Mesendoderm (in vitro differentiated cells): ENCODE measurements at regions not wholly inside any gene's neighbourhood (a gene's known extent, or its start where the extent isn't known, plus 50 kb on each side); places are given as distances from the start of the nearest gene placed in this dataset.

Experiments
- DNase-seq: peaks from one replicate; pipeline ENCODE4 v3.0.0; 2013
- H2AK5ac ChIP-seq: 2 replicates; pipeline ENCODE4 v1.6.1; 2013; ENCODE audit warnings: low read length, inconsistent platforms
- H2BK120ac ChIP-seq: 2 replicates; pipeline ENCODE4 v1.6.1; 2013; ENCODE audit warnings: low read depth, mild to moderate bottlenecking, low read length, moderate library complexity, mixed read lengths
- H2BK15ac ChIP-seq: replicated peaks from 2 replicates; pipeline ENCODE4 v1.6.1; 2013; ENCODE audit warnings: low read depth, mild to moderate bottlenecking, moderate library complexity
- H2BK5ac ChIP-seq: 2 replicates; pipeline ENCODE4 v1.6.1; 2013; ENCODE audit warnings: low read length, inconsistent platforms
- H3K18ac ChIP-seq: 2 replicates; pipeline ENCODE4 v1.6.1; 2013; ENCODE audit warnings: mild to moderate bottlenecking, low read length, mixed read lengths
- H3K23ac ChIP-seq: one replicate; pipeline ENCODE4 v1.6.1; 2013; ENCODE audit warnings: low read length
- H3K27ac ChIP-seq: 2 replicates; pipeline ENCODE4 v1.5.1; 2013; ENCODE audit warnings: low read depth, mild to moderate bottlenecking, inconsistent platforms, low read length, moderate library complexity
- H3K27me3 ChIP-seq: 2 replicates; pipeline ENCODE4 v1.6.1; 2013; ENCODE audit warnings: low read length, control low read depth, mild to moderate bottlenecking, inconsistent platforms; ENCODE audit not compliant: insufficient read depth, poor library complexity
- H3K36me3 ChIP-seq: 2 replicates; pipeline ENCODE4 v1.6.1; 2013; ENCODE audit warnings: low read length, inconsistent platforms; ENCODE audit not compliant: control insufficient read depth, insufficient read depth
- H3K4ac ChIP-seq: one replicate; pipeline ENCODE4 v1.6.1; 2013; ENCODE audit warnings: low read depth, mild to moderate bottlenecking, low read length, moderate library complexity
- H3K4me1 ChIP-seq: 2 replicates; pipeline ENCODE4 v1.6.1; 2013; ENCODE audit warnings: low read depth, low read length, inconsistent platforms; ENCODE audit not compliant: control insufficient read depth
- H3K4me2 ChIP-seq: 2 replicates; pipeline ENCODE4 v1.6.1; 2013; ENCODE audit warnings: low read length
- H3K4me3 ChIP-seq: 2 replicates; pipeline ENCODE4 v1.5.1; 2013; ENCODE audit warnings: mild to moderate bottlenecking, low read length
- H3K56ac ChIP-seq: one replicate; pipeline ENCODE4 v1.6.1; 2013; ENCODE audit warnings: low read length
- H3K79me1 ChIP-seq: 2 replicates; pipeline ENCODE4 v1.6.1; 2013; ENCODE audit warnings: low read length, inconsistent platforms
- H3K79me2 ChIP-seq: 2 replicates; pipeline ENCODE4 v1.6.1; 2013; ENCODE audit warnings: mild to moderate bottlenecking, low read length; ENCODE audit not compliant: control insufficient read depth, insufficient read depth
- H3K9ac ChIP-seq: 2 replicates; pipeline ENCODE4 v1.6.1; 2013; ENCODE audit warnings: low read length, inconsistent platforms
- H4K5ac ChIP-seq: one replicate; pipeline ENCODE4 v1.6.1; 2013; ENCODE audit warnings: low read length
- H4K8ac ChIP-seq: one replicate; pipeline ENCODE4 v1.6.1; 2013; ENCODE audit warnings: low read depth, mild to moderate bottlenecking, control low read depth, low read length, moderate library complexity
- WGBS: extraction: QIAGEN DNeasy Blood & Tissue Kit; methylation state at CpG from one replicate; pipeline ENCODE4 v1.1.7; 2013; ENCODE audit warnings: low lambda C conversion rate, missing lambda C conversion rate; ENCODE audit not compliant: insufficient coverage; ENCODE audit errors: extremely low coverage; 5-methylcytosine and 5-hydroxymethylcytosine counted together

DNA sequence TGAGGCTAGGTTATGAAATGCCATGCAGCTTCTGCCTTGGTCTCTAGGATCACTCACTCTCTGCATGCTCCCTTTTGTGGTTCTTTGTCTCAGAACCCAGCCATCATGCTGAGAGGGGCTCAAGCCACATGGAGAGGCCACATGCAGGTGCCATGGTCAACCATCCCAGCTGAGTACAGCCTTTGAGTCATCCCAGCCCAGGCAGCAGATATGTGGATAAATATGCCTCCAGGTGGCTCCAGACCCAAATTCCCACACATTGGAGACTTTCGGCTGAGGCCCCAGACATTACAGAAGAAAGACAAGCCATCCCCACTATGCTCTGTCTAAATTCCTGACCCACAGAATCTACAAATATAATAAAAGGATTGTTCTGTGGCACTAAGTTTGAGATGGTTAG lies 102.0 kb downstream of the LHX9 start:
- no CpG with 5 or more reads among the region's 1 CpG for WGBS
- no peak overlapping the region for H3K4ac ChIP-seq

GRCh38 chr1:198024336-198024735 lies 107.2 kb downstream of the LHX9 start:
- Histone ChIP-seq H3K4me3 (no peak overlapping the region), H3K18ac (peak overlapping the region; percentile 70), H2BK15ac (no peak overlapping the region), H3K4me2 (no peak overlapping the region), H3K27me3 (no peaks in the 10 kb centered on the region), H3K4me1 (peaks cover 7% of the 10 kb centered on the region), H4K8ac (no peak overlapping the region), H4K5ac (no peak overlapping the region), H3K79me1 (no peaks in the 10 kb centered on the region), H2BK5ac (no peak overlapping the region), H3K56ac (no peak overlapping the region), H3K4ac (no peak overlapping the region), H3K79me2 (no peaks in the 10 kb centered on the region), H2BK120ac (no peak overlapping the region), H3K23ac (no peak overlapping the region), H2AK5ac (no peak overlapping the region), H3K36me3 (no peaks in the 10 kb centered on the region), H3K9ac (no peak overlapping the region), H3K27ac (no peak overlapping the region)
- WGBS: no CpG with 5 or more reads among the region's 4 CpGs
- no peak for DNase-seq

More for the DNA sequence above, 102.0 kb downstream of the LHX9 start:
- no peak for DNase-seq
- Histone ChIP-seq H3K27me3 (no peaks in the 10 kb centered on the region), H2BK5ac (no peak overlapping the region), H3K4me3 (no peak overlapping the region), H3K18ac (no peak overlapping the region), H3K27ac (no peak overlapping the region), H2BK120ac (no peak overlapping the region), H3K4me1 (no peaks in the 10 kb centered on the region), H3K56ac (no peak overlapping the region), H3K23ac (no peak overlapping the region), H4K5ac (no peak overlapping the region), H3K4me2 (no peak overlapping the region), H4K8ac (no peak overlapping the region), H3K79me2 (no peaks in the 10 kb centered on the region), H3K9ac (no peak overlapping the region), H2AK5ac (no peak overlapping the region), H3K36me3 (no peaks in the 10 kb centered on the region), H2BK15ac (no peak overlapping the region), H3K79me1 (no peaks in the 10 kb centered on the region)

DNA sequence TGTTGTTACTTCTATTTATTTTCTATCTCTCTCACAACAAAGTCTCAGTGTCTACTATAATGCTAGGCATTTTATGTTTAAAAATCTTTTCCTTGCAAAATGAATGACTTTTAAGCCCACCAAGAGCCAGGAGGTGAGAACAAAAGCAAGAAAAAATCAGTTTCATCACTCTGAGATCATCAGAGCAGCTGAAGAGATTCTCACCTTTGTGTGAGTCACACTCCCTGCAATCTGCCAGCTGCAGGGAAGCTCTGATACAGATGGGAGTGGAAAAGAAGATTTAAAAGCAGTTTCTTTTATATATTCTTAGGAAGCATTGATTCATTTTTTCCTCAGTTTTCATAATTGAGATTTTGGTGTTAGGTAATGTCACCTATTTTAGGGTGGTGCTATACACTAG lies 107.6 kb downstream of the LHX9 start:
- Histone ChIP-seq H3K4me3 (no peak overlapping the region), H4K5ac (no peak overlapping the region), H2BK120ac (no peak overlapping the region), H3K36me3 (no peaks in the 10 kb centered on the region), H3K23ac (no peak overlapping the region), H3K27ac (no peak overlapping the region), H3K56ac (no peak overlapping the region), H3K79me1 (no peaks in the 10 kb centered on the region), H3K4me2 (no peak overlapping the region), H2AK5ac (no peak overlapping the region), H3K79me2 (no peaks in the 10 kb centered on the region), H2BK5ac (no peak overlapping the region), H4K8ac (no peak overlapping the region), H3K9ac (no peak overlapping the region), H3K18ac (no peak overlapping the region), H3K27me3 (no peaks in the 10 kb centered on the region), H3K4me1 (peaks cover 7% of the 10 kb centered on the region), H3K4ac (no peak overlapping the region), H2BK15ac (no peak overlapping the region)
- peak; percentile 86 for DNase-seq

- no CpG with 5 or more reads among the region's 2 CpGs for WGBS
- H2BK5ac ChIP-seq: no peak overlapping the region
- no peak overlapping the region for H3K27ac ChIP-seq
- H3K9ac ChIP-seq: no peak overlapping the region
- H3K79me2 ChIP-seq: no peaks in the 10 kb centered on the region
- no peak overlapping the region for H3K23ac ChIP-seq
- H3K56ac ChIP-seq: no peak overlapping the region
- H3K4me1 ChIP-seq: no peaks in the 10 kb centered on the region
- no peak overlapping the region for H4K5ac ChIP-seq
- no peaks in the 10 kb centered on the region for H3K36me3 ChIP-seq
- no peak overlapping the region for H3K4me2 ChIP-seq
- no peaks in the 10 kb centered on the region for H3K79me1 ChIP-seq
- DNase-seq: no peak
- no peak overlapping the region for H3K4me3 ChIP-seq
- no peak overlapping the region for H3K4ac ChIP-seq
- no peaks in the 10 kb centered on the region for H3K27me3 ChIP-seq
- H2AK5ac ChIP-seq: no peak overlapping the region
- no peak overlapping the region for H2BK120ac ChIP-seq
- H2BK15ac ChIP-seq: no peak overlapping the region
- no peak overlapping the region for H3K18ac ChIP-seq
- H4K8ac ChIP-seq: no peak overlapping the region
These were observed 113.5 kb downstream of the LHX9 start for GRCh38 chr1:198030682-198031081.

DNA sequence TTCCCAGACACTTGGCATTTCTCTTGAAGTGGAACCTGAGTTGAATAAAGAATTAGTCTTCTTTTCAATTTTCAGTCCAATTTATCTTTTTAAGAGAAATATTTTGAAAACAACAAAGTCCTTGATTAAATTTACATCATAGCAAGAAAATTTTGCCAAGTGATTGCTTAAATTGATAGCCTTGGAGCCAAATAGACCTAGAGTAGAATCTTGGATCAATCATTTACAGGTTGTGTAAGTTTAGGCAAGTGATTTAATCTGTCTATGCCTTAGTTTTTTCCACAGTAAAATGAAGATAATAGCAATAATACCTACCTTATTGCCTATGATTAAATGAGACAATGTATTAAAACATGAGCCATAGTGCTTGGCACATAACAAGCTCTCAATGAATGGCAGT lies 113.9 kb downstream of the LHX9 start:
- no peak overlapping the region for H3K23ac ChIP-seq
- H4K8ac ChIP-seq: no peak overlapping the region
- H4K5ac ChIP-seq: no peak overlapping the region
- no peaks in the 10 kb centered on the region for H3K36me3 ChIP-seq
- H3K4me3 ChIP-seq: no peak overlapping the region
- H3K79me2 ChIP-seq: no peaks in the 10 kb centered on the region
- H3K4ac ChIP-seq: no peak overlapping the region
- no peak overlapping the region for H2AK5ac ChIP-seq
- no peak overlapping the region for H2BK120ac ChIP-seq
- no peaks in the 10 kb centered on the region for H3K27me3 ChIP-seq
- no peak overlapping the region for H3K27ac ChIP-seq
- H2BK5ac ChIP-seq: no peak overlapping the region
- no peak for DNase-seq
- H3K56ac ChIP-seq: no peak overlapping the region
- H3K18ac ChIP-seq: no peak overlapping the region
- no peak overlapping the region for H3K4me2 ChIP-seq
- H3K9ac ChIP-seq: no peak overlapping the region
- no peak overlapping the region for H2BK15ac ChIP-seq
- H3K79me1 ChIP-seq: no peaks in the 10 kb centered on the region
- no peaks in the 10 kb centered on the region for H3K4me1 ChIP-seq

- H3K23ac ChIP-seq: no peak overlapping the region
- no peak overlapping the region for H3K27ac ChIP-seq
- no peaks in the 10 kb centered on the region for H3K36me3 ChIP-seq
- no peak overlapping the region for H3K4me2 ChIP-seq
- H2BK120ac ChIP-seq: peak overlapping the region; percentile 61
- no peak overlapping the region for H3K18ac ChIP-seq
- H3K4me1 ChIP-seq: no peaks in the 10 kb centered on the region
- H2AK5ac ChIP-seq: no peak overlapping the region
- no peak overlapping the region for H3K4ac ChIP-seq
- H3K4me3 ChIP-seq: no peak overlapping the region
- H3K9ac ChIP-seq: no peak overlapping the region
- WGBS: no CpG with 5 or more reads among the region's 2 CpGs
- no peak overlapping the region for H2BK5ac ChIP-seq
- no peak for DNase-seq
- H3K27me3 ChIP-seq: no peaks in the 10 kb centered on the region
- no peak overlapping the region for H3K56ac ChIP-seq
- no peak overlapping the region for H4K8ac ChIP-seq
- H3K79me2 ChIP-seq: no peaks in the 10 kb centered on the region
- no peak overlapping the region for H2BK15ac ChIP-seq
- H3K79me1 ChIP-seq: no peaks in the 10 kb centered on the region
- no peak overlapping the region for H4K5ac ChIP-seq
These were observed 115.5 kb downstream of the LHX9 start for GRCh38 chr1:198032668-198033067.
